GM19395 (cell line): ENCODE measurements at regions not wholly inside any gene's neighbourhood (a gene's known extent, or its start where the extent isn't known, plus 50 kb on each side); places are given as distances from the start of the nearest gene placed in this dataset.

Experiments used
- ATAC-seq: cut with Tn5 transposase; IDR thresholded peaks from one replicate; pipeline ENCODE4 v1.9.1; 2021; ENCODE audit warnings: mild to moderate bottlenecking, moderate library complexity; ENCODE audit not compliant: unreplicated experiment

GRCh38 chr16:9366048-9366969 lies 274.9 kb downstream of the HAPSTR1 start:
- ATAC-seq = no peak

GRCh38 chr16:9370061-9370491 lies 278.6 kb downstream of the HAPSTR1 start:
- ATAC-seq = no peak

DNA sequence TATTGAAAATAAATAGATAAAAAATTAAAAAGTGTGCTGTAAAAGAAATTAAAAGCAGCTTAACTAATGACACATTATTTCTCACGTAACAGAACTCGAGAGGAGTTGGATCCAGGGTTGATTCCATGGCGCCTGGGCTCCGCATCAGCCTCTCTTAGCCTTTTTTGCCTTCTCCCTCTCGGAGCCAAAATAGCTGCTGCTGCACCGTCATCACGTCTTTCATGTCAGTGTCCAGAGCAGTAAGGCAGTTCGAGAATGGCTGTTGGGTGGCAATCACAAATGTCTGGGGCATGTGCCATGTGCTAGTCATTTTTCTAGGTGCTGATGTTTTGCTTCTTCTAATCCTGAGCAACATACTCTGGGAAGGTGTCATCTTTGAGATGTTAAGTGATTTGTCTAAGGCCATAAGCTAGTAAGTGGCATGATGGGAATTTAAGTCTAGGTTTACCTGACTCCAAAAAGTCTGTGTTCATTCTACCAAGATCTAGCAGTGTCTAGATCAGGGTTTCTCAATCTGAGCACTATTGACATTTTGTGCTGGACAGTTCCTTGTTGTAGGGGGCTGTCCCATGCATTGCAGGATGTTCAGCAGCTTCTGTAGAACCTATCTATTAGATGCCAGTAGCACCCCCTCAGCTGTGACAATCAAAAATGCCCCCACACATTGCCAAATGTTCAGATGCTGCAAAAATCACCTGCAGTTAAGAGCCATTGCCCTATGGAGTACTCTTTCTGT lies 280.4 kb downstream of the HAPSTR1 start:
- no peak for ATAC-seq

DNA sequence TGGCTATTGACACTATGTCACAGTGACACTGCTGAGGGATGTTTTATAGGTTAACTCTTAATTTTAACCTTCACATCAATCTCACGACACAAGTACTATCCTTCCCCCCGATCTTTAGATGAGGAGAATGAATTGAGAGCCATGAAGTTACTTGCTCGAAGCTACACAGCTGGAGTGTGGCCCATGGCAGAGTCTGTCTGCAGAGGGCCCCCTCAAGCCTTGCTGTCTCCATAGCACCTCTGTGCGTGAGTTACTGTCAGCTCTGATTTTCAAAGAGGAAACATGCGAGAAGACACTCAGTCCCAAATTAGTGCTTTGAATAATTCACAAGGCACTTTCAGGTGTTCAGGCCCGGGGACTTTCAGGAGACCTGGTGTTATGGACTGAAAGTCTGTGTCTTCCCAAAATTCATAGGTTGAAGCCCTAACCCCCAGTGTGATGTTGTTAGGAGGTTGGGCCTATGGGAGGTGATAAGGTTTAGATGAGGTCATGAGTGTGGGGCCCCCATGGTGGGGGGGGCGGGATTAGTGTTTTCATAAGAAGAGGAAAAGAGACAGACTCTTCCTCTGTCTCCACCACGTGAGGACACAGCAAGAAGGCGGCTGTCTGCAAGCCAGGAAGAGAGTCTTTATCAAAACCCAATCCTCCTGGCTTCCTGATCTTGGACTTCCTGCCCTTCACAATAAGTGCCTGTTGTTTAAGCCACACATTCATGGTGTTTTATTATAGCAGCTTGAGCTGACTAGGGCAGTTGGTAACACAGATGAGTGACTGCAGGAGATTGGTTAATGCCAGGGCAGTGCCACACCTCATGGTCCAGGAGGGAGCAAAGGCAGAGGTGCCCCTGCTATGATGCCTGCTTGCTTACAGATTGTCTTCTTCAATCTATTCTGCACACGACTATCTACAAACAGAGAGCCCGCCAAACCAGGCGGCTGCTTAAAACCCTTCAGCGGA lies 281.8 kb downstream of the HAPSTR1 start:
- no peak for ATAC-seq

GRCh38 chr16:9374061-9374460 lies 282.6 kb downstream of the HAPSTR1 start:
- ATAC-seq = no peak

- ATAC-seq = no peak
Measured at GRCh38 chr16:9378876-9379275, 287.4 kb downstream of the HAPSTR1 start.

- ATAC-seq = no peak
Measured at GRCh38 chr16:9380221-9380620, 288.8 kb downstream of the HAPSTR1 start.

GRCh38 chr16:9381399-9381798 lies 290.0 kb downstream of the HAPSTR1 start:
- no peak for ATAC-seq

- ATAC-seq = no peak
Measured at GRCh38 chr16:9381905-9382304, 290.5 kb downstream of the HAPSTR1 start.

DNA sequence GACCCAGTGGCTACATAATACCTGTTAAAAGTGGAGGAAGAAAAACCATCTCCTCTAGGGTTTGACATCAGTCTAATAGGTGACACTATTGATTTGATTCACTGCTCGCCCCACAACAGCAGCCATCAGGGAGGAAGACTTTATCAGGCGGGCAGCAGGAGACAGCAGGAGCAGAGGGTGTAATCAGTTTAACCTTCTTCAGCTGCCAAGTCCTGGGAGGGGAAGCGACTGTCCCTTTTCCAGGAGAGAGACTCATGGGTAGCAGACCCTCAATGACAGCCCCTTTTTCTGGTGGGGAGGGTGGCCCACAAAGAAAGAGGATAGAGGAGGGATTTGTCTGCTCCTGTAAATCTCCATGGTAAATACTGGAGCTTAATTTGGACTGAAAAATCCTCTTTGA lies 291.8 kb downstream of the HAPSTR1 start:
- ATAC-seq = no peak

DNA sequence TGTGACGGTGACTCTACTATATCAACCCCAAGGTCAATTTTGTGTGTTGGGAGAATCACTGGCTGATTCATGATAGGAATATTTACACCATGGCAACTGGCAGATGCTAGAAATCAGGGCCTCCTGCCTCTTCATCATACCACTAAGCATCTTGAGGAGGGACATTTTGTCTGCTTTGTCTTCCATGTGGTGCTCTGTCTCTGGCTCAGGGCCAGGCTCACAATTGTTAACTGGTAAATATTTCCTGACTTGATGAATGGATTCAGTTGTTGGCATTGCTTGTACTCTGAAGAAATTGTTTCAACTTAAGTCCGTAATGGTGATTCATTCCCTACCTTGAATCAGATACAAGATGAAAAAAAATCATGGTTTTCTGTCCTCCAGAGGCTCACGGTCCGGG lies 292.7 kb downstream of the HAPSTR1 start:
- no peak for ATAC-seq

DNA sequence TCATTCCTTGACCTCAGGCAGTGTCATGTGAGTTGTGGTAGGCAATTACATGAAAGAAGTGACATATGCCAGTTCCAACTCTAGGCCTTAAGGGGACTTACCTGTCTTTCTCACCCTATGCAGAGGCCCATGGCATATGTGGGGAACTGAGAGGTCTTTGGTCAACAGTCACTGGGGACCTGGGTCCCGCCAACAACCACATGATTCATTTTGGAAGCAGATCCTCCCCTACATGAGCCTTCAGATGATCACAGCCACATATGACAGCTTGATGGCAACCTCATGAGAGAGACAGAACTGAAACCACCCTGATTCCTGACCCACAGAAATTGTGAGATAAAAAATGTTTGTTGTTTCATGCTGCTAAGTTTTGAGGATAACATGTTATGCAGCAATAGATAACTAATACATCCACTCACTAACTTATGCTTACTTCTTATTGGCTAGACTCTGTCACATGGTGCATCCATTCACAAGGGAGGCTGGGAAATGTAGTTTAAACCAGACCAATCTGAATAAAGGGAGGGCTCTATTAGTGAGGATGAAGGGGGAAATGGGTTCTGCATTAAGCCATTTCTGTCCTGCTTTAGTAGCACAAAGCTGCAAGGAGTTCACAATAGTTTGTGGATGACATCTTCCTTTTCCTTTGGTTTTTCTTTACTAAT lies 298.2 kb downstream of the HAPSTR1 start:
- no peak for ATAC-seq

DNA sequence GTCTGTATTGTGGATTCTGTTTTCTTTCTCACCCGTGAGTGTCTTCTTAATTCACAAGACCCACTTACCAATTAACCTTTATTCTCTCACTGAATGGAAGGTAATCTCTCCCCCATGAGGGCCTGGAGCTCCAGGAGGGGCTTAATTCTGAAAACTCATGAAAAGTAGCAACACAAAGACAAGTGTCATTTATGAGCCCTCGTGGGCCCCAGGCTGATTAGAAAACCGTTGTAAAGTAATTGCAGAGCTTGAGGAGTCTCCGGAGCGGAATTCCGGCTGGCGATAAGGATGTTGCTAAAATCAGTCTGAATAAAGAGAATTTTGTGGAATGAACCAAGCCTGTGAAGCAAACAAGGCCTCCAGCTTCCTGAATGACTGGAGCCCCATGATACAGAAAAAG lies 301.5 kb downstream of the HAPSTR1 start:
- no peak for ATAC-seq

- ATAC-seq = no peak
Measured at GRCh38 chr16:9393591-9393990, 302.1 kb downstream of the HAPSTR1 start.

GRCh38 chr16:9395958-9396359 lies 304.5 kb downstream of the HAPSTR1 start:
- no peak for ATAC-seq

DNA sequence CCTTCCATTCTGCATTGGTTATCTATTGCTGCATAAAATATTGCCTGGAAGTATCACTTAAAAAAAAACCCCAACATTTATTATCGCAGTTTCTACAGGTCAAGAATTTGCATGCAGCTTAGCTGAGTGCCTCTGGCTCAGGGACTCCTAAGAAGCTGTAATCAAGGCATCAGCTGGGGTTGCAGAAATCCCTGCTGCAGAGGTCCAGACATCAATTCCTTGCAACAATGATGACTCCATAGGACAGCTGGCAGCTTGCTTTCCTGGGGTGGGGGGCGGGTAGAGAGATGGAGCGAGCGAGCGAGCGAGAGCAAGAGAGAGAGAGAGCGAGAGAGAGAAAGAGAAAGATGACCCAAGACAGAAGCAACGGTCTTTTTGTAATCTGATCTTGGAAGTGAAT lies 308.1 kb downstream of the HAPSTR1 start:
- ATAC-seq = no peak

- ATAC-seq = no peak
Measured at GRCh38 chr16:9401173-9401572, 309.7 kb downstream of the HAPSTR1 start.

DNA sequence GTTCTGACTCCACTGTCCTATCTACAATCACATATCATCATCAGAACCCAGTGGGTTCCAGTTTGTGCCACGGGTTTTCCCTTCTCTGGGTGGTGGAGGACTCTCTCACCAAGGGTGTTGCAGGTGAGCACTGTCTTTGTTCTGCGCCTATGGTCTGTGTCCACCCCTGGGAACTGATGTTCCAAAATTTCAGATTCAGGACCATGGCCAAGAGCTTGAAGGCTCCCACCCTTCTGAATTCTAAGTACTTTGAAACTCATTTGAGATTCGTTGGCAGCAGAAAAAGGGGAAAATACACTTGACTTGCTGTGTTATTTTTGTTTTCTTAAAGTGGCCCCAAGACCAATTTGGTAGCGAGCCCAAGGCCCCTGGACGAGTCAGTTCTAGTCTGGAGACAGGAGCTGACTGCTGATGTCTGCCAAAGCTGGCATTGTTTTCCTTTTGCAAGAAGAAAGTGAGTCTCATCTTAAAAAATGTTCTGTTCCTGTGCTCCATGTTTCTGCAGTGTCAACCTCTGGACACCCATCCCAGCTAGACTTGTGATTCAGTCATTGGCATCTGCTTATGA lies 310.9 kb downstream of the HAPSTR1 start:
- ATAC-seq = no peak

DNA sequence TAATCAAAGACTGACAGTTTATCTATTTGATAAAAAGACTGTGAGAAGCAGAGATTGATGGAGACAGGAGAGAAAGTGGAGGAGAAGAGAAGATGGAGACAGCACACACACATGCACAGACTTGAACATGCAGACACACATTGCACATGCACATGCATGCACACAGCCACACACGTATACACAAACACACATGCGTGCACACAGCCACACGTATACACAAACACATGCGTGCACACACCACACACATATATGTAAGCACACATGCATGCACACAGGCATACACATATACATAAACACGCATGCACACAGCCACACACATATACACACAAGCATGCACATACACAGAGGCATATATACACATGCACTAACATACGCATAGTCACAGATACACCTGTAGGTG lies 313.4 kb downstream of the HAPSTR1 start:
- no peak for ATAC-seq
